SK-N-SH (cell line): ENCODE measurements at regions not wholly inside any gene's neighbourhood (a gene's known extent, or its start where the extent isn't known, plus 50 kb on each side); places are given as distances from the start of the nearest gene placed in this dataset.

ENCODE experiments used
- CTCF ChIA-PET: fragments of 300-600, 350-600 bp; formaldehyde crosslinking; extraction: SDS; loops from one replicate; lab custom pipeline; 2021; lab: Yijun Ruan, JAX
- POLR2A ChIA-PET: fragments of 350-600 bp; sonication (Branson Sonifier 250); formaldehyde crosslinking; extraction: SDS; loops from one replicate; lab custom pipeline; 2020; ENCODE audit warnings: antibody characterized with exemption, inconsistent platforms; lab: Yijun Ruan, JAX
- DNase-seq: peaks from one replicate; pipeline ENCODE4 v3.0.0; 2012
- H2AFZ ChIP-seq: fragments of 200-600 bp; sonication (generic); 2 replicates; pipeline ENCODE4 v1.8.1; 2016; ENCODE audit warnings: antibody characterized with exemption, mild to moderate bottlenecking, low read depth
- H3F3A ChIP-seq: fragments of 200-600 bp; sonication (generic); replicated peaks from 2 replicates; pipeline ENCODE3; 2016; ENCODE audit warnings: antibody characterized with exemption, mild to moderate bottlenecking; ENCODE audit not compliant: insufficient read depth
- H3K27ac ChIP-seq, 2 experiments: fragments of 200-500 bp in 1 of 2; fragments of 200-600 bp in 1 of 2; sonication (Bioruptor generic) in 1 of 2; sonication (generic), shearing (Covaris generic) in 1 of 2; 2 replicates each; pipeline versions ENCODE4 v1.5.1 to v1.6.1; 2014 to 2016; ENCODE audit warnings: low read depth in 2 of 2, inconsistent platforms in 1 of 2, low read length in 1 of 2, mild to moderate bottlenecking in 1 of 2, mixed read lengths in 1 of 2
- H3K27me3 ChIP-seq: fragments of 200-600 bp; sonication (generic), shearing (Covaris generic); 2 replicates; pipeline ENCODE4 v1.6.1; 2016; ENCODE audit warnings: mixed run types; ENCODE audit not compliant: insufficient read depth
- H3K36me3 ChIP-seq, 2 experiments: fragments of 200-500 bp in 1 of 2; fragments of 200-600 bp in 1 of 2; sonication (Bioruptor generic) in 1 of 2; sonication (generic) in 1 of 2; replicated peaks in 1 of 2; 2 replicates each; pipeline versions ENCODE3 to v1.5.1; 2014 to 2016; ENCODE audit warnings: low read length in 1 of 2, mild to moderate bottlenecking in 1 of 2; ENCODE audit not compliant: insufficient read depth in 2 of 2, control insufficient read depth in 1 of 2
- H3K4me1 ChIP-seq, 2 experiments: fragments of 200-500 bp in 1 of 2; fragments of 200-600 bp in 1 of 2; sonication (Bioruptor generic) in 1 of 2; sonication (generic), shearing (Covaris generic) in 1 of 2; 2 replicates each; pipeline versions ENCODE4 v1.5.1 to v1.6.1; 2014 to 2016; ENCODE audit warnings: low read depth in 1 of 2, low read length in 1 of 2, mixed run types in 1 of 2; ENCODE audit not compliant: insufficient read depth in 2 of 2, control insufficient read depth in 1 of 2
- H3K4me2 ChIP-seq: fragments of 200-600 bp; sonication (generic), shearing (Covaris generic); 2 replicates; pipeline ENCODE4 v1.6.1; 2017; ENCODE audit warnings: mixed run types
- H3K4me3 ChIP-seq, 2 experiments: fragments of 200-500 bp in 1 of 2; fragments of 200-600 bp in 1 of 2; sonication (Bioruptor generic) in 1 of 2; sonication (generic), shearing (Covaris generic) in 1 of 2; 2 replicates each; pipeline versions ENCODE4 v1.5.1 to v1.8.1; 2014 to 2016; ENCODE audit warnings: low read depth in 2 of 2, inconsistent platforms in 1 of 2, low read length in 1 of 2, mild to moderate bottlenecking in 1 of 2, mixed read lengths in 1 of 2, moderate library complexity in 1 of 2
- H3K79me2 ChIP-seq: fragments of 200-600 bp; sonication (generic); 2 replicates; pipeline ENCODE4 v1.8.1; 2017; ENCODE audit warnings: mild to moderate bottlenecking; ENCODE audit not compliant: insufficient read depth
- H3K9ac ChIP-seq: fragments of 200-600 bp; sonication (generic); 2 replicates; pipeline ENCODE4 v1.6.1; 2017; ENCODE audit warnings: mixed run types
- H3K9me2 ChIP-seq: fragments of 200-600 bp; sonication (generic); 2 replicates; pipeline ENCODE4 v1.6.1; 2017; ENCODE audit warnings: mixed run types
- H3K9me3 ChIP-seq: fragments of 200-600 bp; sonication (generic); 2 replicates; pipeline ENCODE4 v1.6.1; 2017; ENCODE audit warnings: mixed run types, mild to moderate bottlenecking, moderate library complexity
- H4K20me1 ChIP-seq: fragments of 200-600 bp; sonication (generic); 2 replicates; pipeline ENCODE4 v1.6.1; 2017; ENCODE audit warnings: mild to moderate bottlenecking, mixed run types; ENCODE audit not compliant: insufficient read depth
- EP300 ChIP-seq, 2 experiments: IDR thresholded peaks; 2 replicates each; pipeline versions ENCODE4 v1.4.0 to v1.6.1; 2012; ENCODE audit warnings: borderline replicate concordance in 1 of 2, low read depth in 1 of 2, low read length in 1 of 2
- FOXM1 ChIP-seq: IDR thresholded peaks from 2 replicates; pipeline ENCODE4 v1.4.0; 2012; ENCODE audit warnings: low read depth, mild to moderate bottlenecking
- GATA2 ChIP-seq: sonication (generic); formaldehyde crosslinking; IDR thresholded peaks from 2 replicates; pipeline ENCODE4 v1.5.0; 2020; ENCODE audit warnings: mild to moderate bottlenecking, missing genetic modification reagents
- PBX3 ChIP-seq: IDR thresholded peaks from 2 replicates; pipeline ENCODE4; 2012
- POLR2AphosphoS5 ChIP-seq: IDR thresholded peaks from 2 replicates; pipeline ENCODE4 v1.6.1; 2012; ENCODE audit warnings: low read depth, low read length
- RCOR1 ChIP-seq: fragments of 150-350 bp; IDR thresholded peaks from 2 replicates; pipeline ENCODE4 v1.6.1; 2017; ENCODE audit warnings: antibody characterized with exemption, low read length
- REST ChIP-seq: IDR thresholded peaks from 2 replicates; pipeline ENCODE4 v1.6.1; 2012; ENCODE audit warnings: mild to moderate bottlenecking, low read depth, low read length, moderate library complexity
- SMC3 ChIP-seq: IDR thresholded peaks from 2 replicates; pipeline ENCODE4 v1.6.1; 2012; ENCODE audit warnings: low read depth, low read length, improper control_type of control experiment
- USF1 ChIP-seq: IDR thresholded peaks from 2 replicates; pipeline ENCODE4 v1.4.0; 2012; ENCODE audit warnings: low read depth, borderline replicate concordance
- USF2 ChIP-seq: fragments of 150-350 bp; IDR thresholded peaks from 2 replicates; pipeline ENCODE4 v1.6.1; 2017; ENCODE audit warnings: antibody characterized with exemption, low read length, low read depth, borderline replicate concordance
- WGBS: methylation state at CpG from one replicate; pipeline ENCODE4 v1.1.6; 2017; ENCODE audit warnings: low lambda C conversion rate; 5-methylcytosine and 5-hydroxymethylcytosine counted together

- no peak for TF ChIP-seq FOXM1
- no peak overlapping the region for H3K4me2 ChIP-seq
- no peaks in the 10 kb centered on the region for H3K9me2 ChIP-seq
- no peak overlapping the region for H2AFZ ChIP-seq
- H3K27me3 ChIP-seq, result no peaks in the 10 kb centered on the region
- POLR2A ChIA-PET, result no interaction called here
- H3K4me3 ChIP-seq, result no peak overlapping the region
- H3K9ac ChIP-seq, result no peak overlapping the region
- no peak overlapping the region for H3K27ac ChIP-seq
- no peaks in the 10 kb centered on the region for H3K79me2 ChIP-seq
- DNase-seq, result no peak
- no peaks in the 10 kb centered on the region for H3K9me3 ChIP-seq
- no peaks in the 10 kb centered on the region for H3K36me3 ChIP-seq
- WGBS, result 75% methylated on average over 3 of the region's 3 CpGs
- CTCF ChIA-PET, result interaction anchor here (1.2 to 2.1 kb wide), 2 partner anchors 101 to 539 kb away, joined by 3 to 6 read pairs; no protein-coding TSS in a partner anchor
- peaks cover 17 to 20% of the 10 kb centered on the region in 2 experiments; a peak in 3 of 4 replicates for H3K4me1 ChIP-seq
- H3F3A ChIP-seq, result no peaks in the 10 kb centered on the region
- no peaks in the 10 kb centered on the region for H4K20me1 ChIP-seq
Measured at GRCh38 chr10:29203432-29203831, 85.4 kb upstream of the LYZL1 start.

- H3K27ac ChIP-seq, result peak overlapping the region in 1 of 2 experiments; percentile 26; a peak in 2 of 4 replicates
- no peaks in the 10 kb centered on the region for H3K36me3 ChIP-seq
- peaks cover 17 to 18% of the 10 kb centered on the region in 2 experiments; a peak in 3 of 4 replicates for H3K4me1 ChIP-seq
- no peak overlapping the region for H3K9ac ChIP-seq
- no peaks in the 10 kb centered on the region for H3K27me3 ChIP-seq
- no peaks in the 10 kb centered on the region for H3K9me3 ChIP-seq
- no peaks in the 10 kb centered on the region for H4K20me1 ChIP-seq
- TF ChIP-seq EP300 (IDR thresholded peaks at IDR 0.05; ENCODE audit: borderline replicate concordance in 1 of 2, low read depth in 1 of 2, low read length in 1 of 2) (peak in 1 of 2 experiments; percentile 55; a peak in 2 of 4 replicates), SMC3 (no peak), REST (no peak), FOXM1 (no peak), RCOR1 (peak; percentile 58), USF1 (no peak), GATA2 (CRISPR knock-in tag) (peak; percentile 79), POLR2AphosphoS5 (no peak), USF2 (no peak), PBX3 (no peak)
- H2AFZ ChIP-seq, result no peak overlapping the region
- H3K79me2 ChIP-seq, result no peaks in the 10 kb centered on the region
- CTCF ChIA-PET, result interaction anchor here (0.6 to 2.1 kb wide), 4 partner anchors 100 to 540 kb away, joined by 3 to 6 read pairs (median 3); no protein-coding TSS in a partner anchor
- DNase-seq, result peak; percentile 70
- no peak overlapping the region for H3K4me2 ChIP-seq
- H3F3A ChIP-seq, result no peaks in the 10 kb centered on the region
- H3K4me3 ChIP-seq, result no peak overlapping the region
- H3K9me2 ChIP-seq, result no peaks in the 10 kb centered on the region
- 54% methylated on average over 6 of the region's 7 CpGs for WGBS
- POLR2A ChIA-PET, result no interaction called here
Measured at GRCh38 chr10:29204070-29204800, 84.6 kb upstream of the LYZL1 start.
